Cardiac fibroblast (primary cell): ENCODE measurements at regions not wholly inside any gene's neighbourhood (a gene's known extent, or its start where the extent isn't known, plus 50 kb on each side); places are given as distances from the start of the nearest gene placed in this dataset.
A peak's percentile ranks its signal among the peaks of the same experiment; 100 is the strongest.
"Not testable (repeated sequence)": the region's sequence is repeated elsewhere in the genome, so short reads cannot be mapped to it uniquely, and the experiment has no call there.

Experiments
- DNase-seq, 2 donors: peaks; one replicate each; pipeline versions ENCODE4 v3.0.0 to v3.0.0-alpha.2; 2010; ENCODE audit warnings: low read depth in 2 of 2
- H3K4me3 ChIP-seq, 2 donors: replicated peaks in 1 of 2; 1 replicate in 1 of 2; 2 replicates in 1 of 2; pipeline ENCODE4 v1.5.1; 2011; ENCODE audit warnings: low read depth in 2 of 2, low read length in 2 of 2, mild to moderate bottlenecking in 2 of 2, moderate library complexity in 1 of 2
- CTCF ChIP-seq: IDR thresholded peaks from one replicate; pipeline ENCODE4 v1.5.1; 2011; ENCODE audit warnings: low read depth, mild to moderate bottlenecking, low read length, inconsistent platforms

- not testable (repeated sequence) for DNase-seq, H3K4me3 ChIP-seq
- TF ChIP-seq CTCF = peak; percentile 21
These were observed 127.2 kb upstream of the CCZ1B start for GRCh38 chr7:6953138-6953797.

GRCh38 chr7:6953798-6954181, 127.7 kb upstream of the CCZ1B start:
- DNase-seq, H3K4me3 ChIP-seq: not testable (repeated sequence)

GRCh38 chr7:6955385-6955784, 129.3 kb upstream of the CCZ1B start:
- not testable (repeated sequence) for DNase-seq

GRCh38 chr7:6955990-6956566, 130.0 kb upstream of the CCZ1B start:
- peak in 1 of 2 donors; percentile 61 for DNase-seq

More at GRCh38 chr7:6955385-6955784, 129.3 kb upstream of the CCZ1B start:
- H3K4me3 ChIP-seq = not testable (repeated sequence)

GRCh38 chr7:6958371-6958770, 132.3 kb upstream of the CCZ1B start:
- not testable (repeated sequence) for DNase-seq, H3K4me3 ChIP-seq

More at GRCh38 chr7:6955990-6956566, 130.0 kb upstream of the CCZ1B start:
- H3K4me3 ChIP-seq = not testable (repeated sequence)

- not testable (repeated sequence) for H3K4me3 ChIP-seq, DNase-seq
These were observed 133.9 kb upstream of the CCZ1B start for GRCh38 chr7:6959942-6960341.

GRCh38 chr7:6962871-6963270, 136.8 kb upstream of the CCZ1B start:
- not testable (repeated sequence) for DNase-seq, H3K4me3 ChIP-seq

- TF ChIP-seq CTCF = peak; percentile 17
- peak; percentile 31 to 41 for DNase-seq
- not testable (repeated sequence) for H3K4me3 ChIP-seq
These were observed 139.0 kb upstream of the CCZ1B start for GRCh38 chr7:6965051-6965450.

GRCh38 chr7:6970180-6970579, 144.1 kb upstream of the CCZ1B start:
- H3K4me3 ChIP-seq, DNase-seq: not testable (repeated sequence)

- H3K4me3 ChIP-seq, DNase-seq: not testable (repeated sequence)
These were observed 148.8 kb upstream of the CCZ1B start for GRCh38 chr7:6974876-6975275.

GRCh38 chr7:6975346-6975745, 149.3 kb upstream of the CCZ1B start:
- not testable (repeated sequence) for H3K4me3 ChIP-seq, DNase-seq

GRCh38 chr7:6977368-6977767, 151.3 kb upstream of the CCZ1B start:
- DNase-seq, H3K4me3 ChIP-seq: not testable (repeated sequence)

- not testable (repeated sequence) for DNase-seq, H3K4me3 ChIP-seq
These were observed 152.3 kb upstream of the CCZ1B start for GRCh38 chr7:6978326-6978725.

GRCh38 chr7:6979456-6979855, 153.4 kb upstream of the CCZ1B start:
- H3K4me3 ChIP-seq, DNase-seq: not testable (repeated sequence)

GRCh38 chr7:6982375-6982774, 156.3 kb upstream of the CCZ1B start:
- DNase-seq, H3K4me3 ChIP-seq: not testable (repeated sequence)

- not testable (repeated sequence) for DNase-seq, H3K4me3 ChIP-seq
These were observed 160.8 kb upstream of the CCZ1B start for GRCh38 chr7:6986892-6987291.

- not testable (repeated sequence) for H3K4me3 ChIP-seq, DNase-seq
These were observed 162.5 kb upstream of the CCZ1B start for GRCh38 chr7:6988608-6989007.
